HUES6 (cell line): ENCODE measurements at regions not wholly inside any gene's neighbourhood (a gene's known extent, or its start where the extent isn't known, plus 50 kb on each side); places are given as distances from the start of the nearest gene placed in this dataset.
A peak's percentile ranks its signal among the peaks of the same experiment; 100 is the strongest.
"Not testable (repeated sequence)": the region's sequence is repeated elsewhere in the genome, so short reads cannot be mapped to it uniquely, and the experiment has no call there.

ENCODE experiments used
- H3K27ac ChIP-seq: 2 replicates; pipeline ENCODE4 v1.7.0; 2013; ENCODE audit warnings: low read depth, mild to moderate bottlenecking, low read length, inconsistent platforms
- H3K27me3 ChIP-seq: 2 replicates; pipeline ENCODE4 v1.6.1; 2013; ENCODE audit warnings: low read length; ENCODE audit not compliant: control insufficient read depth, insufficient read depth
- H3K36me3 ChIP-seq: 2 replicates; pipeline ENCODE4 v1.6.1; 2013; ENCODE audit warnings: low read length; ENCODE audit not compliant: control insufficient read depth, insufficient read depth
- H3K4me1 ChIP-seq: 2 replicates; pipeline ENCODE4 v1.6.1; 2013; ENCODE audit warnings: low read length; ENCODE audit not compliant: control insufficient read depth, insufficient read depth
- H3K4me3 ChIP-seq: 2 replicates; pipeline ENCODE4 v1.5.1; 2013; ENCODE audit warnings: low read depth, low read length
- H3K9ac ChIP-seq: one replicate; pipeline ENCODE4 v1.6.1; 2013; ENCODE audit warnings: mild to moderate bottlenecking, low read length
- H3K9me3 ChIP-seq: 2 replicates; pipeline ENCODE4 v1.6.1; 2013; ENCODE audit warnings: low read depth, low read length; ENCODE audit not compliant: control insufficient read depth, insufficient read depth

GRCh38 chr1:60886793-60887331, 195.5 kb upstream of the NFIA start:
- Histone ChIP-seq H3K9ac (no peak overlapping the region), H3K27ac (peak overlapping the region; percentile 49; the same call in 1 of the 2 replicates), H3K36me3 (no peaks in the 10 kb centered on the region), H3K4me1 (peaks cover 38% of the 10 kb centered on the region), H3K9me3 (no peaks in the 10 kb centered on the region), H3K4me3 (no peak overlapping the region; the same call in 1 of the 2 replicates), H3K27me3 (no peaks in the 10 kb centered on the region)

DNA sequence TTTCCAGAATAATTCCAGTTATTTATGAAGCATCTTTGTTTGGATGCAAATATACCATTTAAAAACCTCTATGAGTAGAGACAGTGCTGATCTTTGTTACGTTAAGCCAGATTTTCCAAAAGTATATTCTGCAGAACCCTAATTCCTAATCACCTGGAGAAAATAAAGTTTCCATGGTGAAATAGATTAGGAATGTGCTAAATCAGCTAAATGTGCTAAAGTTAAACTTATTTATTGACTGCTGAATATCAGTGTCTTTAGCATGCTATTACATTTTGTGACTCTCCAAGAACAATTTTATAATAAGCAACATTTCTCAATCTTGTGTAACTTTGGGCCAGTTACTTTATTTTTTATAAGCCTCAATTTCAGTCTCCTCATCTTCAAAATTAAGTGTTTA, 196.3 kb upstream of the NFIA start:
- peaks cover 33% of the 10 kb centered on the region for H3K4me1 ChIP-seq
- H3K27ac ChIP-seq: peak overlapping the region; percentile 49; the same call in 1 of the 2 replicates
- H3K9ac ChIP-seq: no peak overlapping the region
- H3K27me3 ChIP-seq: no peaks in the 10 kb centered on the region
- H3K36me3 ChIP-seq: no peaks in the 10 kb centered on the region
- H3K4me3 ChIP-seq: no peak overlapping the region
- no peaks in the 10 kb centered on the region for H3K9me3 ChIP-seq

- no peak overlapping the region for H3K9ac ChIP-seq
- H3K4me3 ChIP-seq: no peak overlapping the region
- H3K9me3 ChIP-seq: no peaks in the 10 kb centered on the region
- H3K27ac ChIP-seq: no peak overlapping the region
- H3K4me1 ChIP-seq: peaks cover 2% of the 10 kb centered on the region; the same call in 1 of the 2 replicates
- no peaks in the 10 kb centered on the region for H3K27me3 ChIP-seq
- H3K36me3 ChIP-seq: no peaks in the 10 kb centered on the region
Measured at GRCh38 chr1:60880202-60880601, 202.2 kb upstream of the NFIA start.

GRCh38 chr1:60878323-60878722, 204.0 kb upstream of the NFIA start:
- H3K27me3 ChIP-seq: no peaks in the 10 kb centered on the region
- no peak overlapping the region for H3K9ac ChIP-seq
- H3K9me3 ChIP-seq: no peaks in the 10 kb centered on the region
- no peak overlapping the region for H3K27ac ChIP-seq
- no peak overlapping the region for H3K4me3 ChIP-seq
- H3K4me1 ChIP-seq: peaks cover 13% of the 10 kb centered on the region
- H3K36me3 ChIP-seq: no peaks in the 10 kb centered on the region

DNA sequence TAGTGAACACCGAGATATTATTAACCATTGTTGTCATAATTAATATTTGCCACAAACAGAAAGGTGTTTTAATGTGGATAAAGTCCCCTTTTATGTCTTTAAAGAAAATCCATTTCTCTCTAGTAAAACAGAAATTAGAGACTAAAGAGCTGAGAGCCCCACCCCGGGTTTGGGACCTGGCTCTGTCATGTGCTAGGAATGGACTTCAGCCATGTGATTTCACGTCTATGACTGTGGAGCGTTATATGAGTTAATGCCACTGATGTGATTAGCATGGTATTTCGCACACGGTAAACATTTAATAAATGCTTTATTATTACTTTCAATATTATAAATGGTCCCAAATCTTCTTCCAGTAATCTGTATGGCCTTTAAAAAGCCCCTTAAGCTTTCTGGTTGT, 205.0 kb upstream of the NFIA start:
- no peaks in the 10 kb centered on the region for H3K36me3 ChIP-seq
- H3K4me1 ChIP-seq: peaks cover 13% of the 10 kb centered on the region
- H3K27me3 ChIP-seq: no peaks in the 10 kb centered on the region
- H3K27ac ChIP-seq: no peak overlapping the region
- H3K9ac ChIP-seq: no peak overlapping the region
- H3K9me3 ChIP-seq: no peaks in the 10 kb centered on the region
- no peak overlapping the region for H3K4me3 ChIP-seq

- Histone ChIP-seq H3K9me3 (no peaks in the 10 kb centered on the region), H3K27ac (no peak overlapping the region), H3K4me3 (no peak overlapping the region), H3K27me3 (no peaks in the 10 kb centered on the region), H3K9ac (no peak overlapping the region), H3K4me1 (peaks cover 13% of the 10 kb centered on the region), H3K36me3 (no peaks in the 10 kb centered on the region)
Measured at GRCh38 chr1:60876952-60877351, 205.4 kb upstream of the NFIA start.

- H3K9ac ChIP-seq: no peak overlapping the region
- peaks cover 24% of the 10 kb centered on the region for H3K4me1 ChIP-seq
- H3K9me3 ChIP-seq: no peaks in the 10 kb centered on the region
- H3K36me3 ChIP-seq: no peaks in the 10 kb centered on the region
- no peaks in the 10 kb centered on the region for H3K27me3 ChIP-seq
- no peak overlapping the region for H3K27ac ChIP-seq
- no peak overlapping the region for H3K4me3 ChIP-seq
Measured at GRCh38 chr1:60875138-60875537, 207.2 kb upstream of the NFIA start.

DNA sequence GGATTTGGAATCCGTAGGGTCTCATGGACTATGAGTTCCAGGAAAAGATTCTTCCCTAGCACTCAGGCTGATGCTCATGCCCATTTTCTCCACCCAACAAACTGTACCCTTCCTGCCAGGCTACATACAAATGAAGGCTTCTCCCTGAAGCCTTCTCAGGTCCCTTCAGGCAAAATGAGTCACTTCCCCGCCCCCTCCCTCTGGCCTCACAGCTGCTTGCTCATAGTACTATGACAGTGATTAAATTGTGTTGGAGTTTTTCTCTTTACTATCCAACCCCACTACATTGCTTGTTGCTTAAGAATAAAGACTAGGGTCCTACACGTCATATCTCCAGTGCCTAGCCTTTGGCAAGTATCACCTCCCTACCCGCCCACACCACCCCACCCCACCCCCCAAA, 207.6 kb upstream of the NFIA start:
- Histone ChIP-seq H3K4me1 (peaks cover 24% of the 10 kb centered on the region), H3K9ac (no peak overlapping the region), H3K4me3 (no peak overlapping the region), H3K27me3 (no peaks in the 10 kb centered on the region), H3K27ac (no peak overlapping the region), H3K36me3 (no peaks in the 10 kb centered on the region), H3K9me3 (no peaks in the 10 kb centered on the region)

DNA sequence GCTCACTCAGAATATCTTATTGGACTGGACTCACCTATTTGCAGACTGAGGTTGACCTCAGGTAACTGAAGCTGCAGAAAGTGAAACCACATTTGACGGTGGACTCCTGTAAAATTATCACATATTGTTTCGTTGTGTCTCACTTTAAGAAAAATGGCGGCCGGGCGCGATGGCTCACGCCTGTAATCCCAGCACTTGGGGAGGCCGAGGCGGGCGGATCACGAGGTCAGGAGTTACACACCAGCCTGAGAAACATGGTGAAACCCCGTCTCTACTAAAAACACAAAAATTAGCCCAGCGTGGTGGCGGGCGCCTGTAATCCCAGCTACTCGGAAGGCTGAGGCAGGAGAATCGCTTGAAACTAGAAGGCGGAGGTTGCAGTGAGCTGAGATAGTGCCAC, 209.0 kb upstream of the NFIA start:
- H3K4me1 ChIP-seq: peaks cover 27% of the 10 kb centered on the region
- H3K9ac ChIP-seq, H3K27ac ChIP-seq, H3K4me3 ChIP-seq, H3K9me3 ChIP-seq, H3K36me3 ChIP-seq, H3K27me3 ChIP-seq: not testable (repeated sequence)

DNA sequence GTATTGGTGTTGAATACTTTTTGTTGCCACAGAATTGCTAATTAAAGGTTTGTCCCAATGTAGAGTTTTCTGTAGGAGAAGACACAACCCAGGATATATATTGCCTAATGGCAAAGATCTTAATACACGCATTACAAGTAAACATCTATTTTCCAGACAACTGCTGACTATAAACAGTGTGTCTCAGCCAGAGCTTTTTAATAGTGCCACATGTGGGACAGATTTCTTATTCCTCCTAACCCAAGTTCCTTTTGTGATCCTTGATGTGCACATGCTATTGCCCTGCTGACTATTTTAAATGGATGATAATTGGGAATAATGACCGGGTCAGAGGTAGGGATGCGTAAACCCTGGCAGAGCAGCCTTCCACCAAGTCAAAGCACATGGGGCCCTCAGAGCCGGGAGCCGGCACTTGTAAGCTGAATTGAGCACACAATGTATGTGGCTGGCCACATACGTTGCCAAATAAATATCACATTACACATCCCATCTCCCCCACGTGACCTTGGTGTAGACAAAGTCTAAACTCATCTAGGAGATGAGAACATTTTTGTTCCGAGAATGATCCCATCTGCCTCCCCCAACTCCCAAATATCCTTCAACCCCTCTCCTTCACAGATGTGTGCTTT, 209.8 kb upstream of the NFIA start:
- Histone ChIP-seq H3K4me1 (peaks cover 33% of the 10 kb centered on the region), H3K27me3 (no peaks in the 10 kb centered on the region), H3K4me3 (no peak overlapping the region), H3K36me3 (no peaks in the 10 kb centered on the region), H3K27ac (no peak overlapping the region), H3K9me3 (no peaks in the 10 kb centered on the region), H3K9ac (no peak overlapping the region)

DNA sequence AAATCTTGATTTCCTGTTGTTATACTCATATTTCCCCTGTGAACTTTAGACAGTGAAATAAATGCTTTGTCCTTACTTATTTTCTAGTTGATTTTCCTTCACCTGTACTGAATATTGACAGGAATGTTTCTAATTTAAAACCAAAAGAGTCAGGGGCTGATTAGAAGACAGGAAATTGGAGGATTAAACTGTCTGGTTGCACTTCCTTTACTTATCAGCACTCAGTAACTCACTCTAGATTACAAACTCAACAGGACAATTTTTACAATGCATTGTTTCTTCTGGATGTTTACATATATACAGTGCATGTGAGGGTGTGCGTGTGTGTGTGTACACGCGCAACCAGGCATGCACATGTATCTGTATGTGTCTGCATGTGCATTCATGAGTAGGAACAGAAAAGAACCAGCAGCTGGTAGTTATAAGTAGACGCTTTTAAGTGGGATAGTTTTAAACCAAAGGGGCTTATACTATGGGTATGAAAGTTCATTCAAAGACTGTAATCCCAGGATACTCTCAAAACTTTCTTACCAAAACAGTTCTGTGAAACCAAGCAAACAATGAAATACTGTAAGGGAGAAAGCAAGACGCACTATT, 212.0 kb upstream of the NFIA start:
- Histone ChIP-seq H3K9ac (no peak overlapping the region), H3K36me3 (no peaks in the 10 kb centered on the region), H3K4me3 (no peak overlapping the region), H3K4me1 (peaks cover 41% of the 10 kb centered on the region), H3K27ac (no peak overlapping the region), H3K9me3 (no peaks in the 10 kb centered on the region), H3K27me3 (no peaks in the 10 kb centered on the region)
